ENCODE measurements at regions not wholly inside any gene's neighbourhood (a gene's known extent, or its start where the extent isn't known, plus 50 kb on each side); places are given as distances from the start of the nearest gene placed in this dataset.

- TF ChIP-seq CTCF (IDR thresholded peaks at IDR 0.05 in 4 of 5, conservative IDR thresholded peaks at IDR 0.05 in 1 of 5) (no peak), POLR2A (IDR thresholded peaks at IDR 0.05) (no peak)
These were observed 829.3 kb upstream of the CITED2 start for GRCh38 chr6:140203661-140204147.
